Kidney tubule cell (primary cell): ENCODE measurements at regions not wholly inside any gene's neighbourhood (a gene's known extent, or its start where the extent isn't known, plus 50 kb on each side); places are given as distances from the start of the nearest gene placed in this dataset.
"Not testable (repeated sequence)": the region's sequence is repeated elsewhere in the genome, so short reads cannot be mapped to it uniquely, and the experiment has no call there.

Source experiments
- DNase-seq: peaks from one replicate; pipeline ENCODE4 v3.0.0-alpha.2; 2018; ENCODE audit warnings: low spot score

- no peak for DNase-seq
Measured at GRCh38 chr3:29141918-29142275, 139.0 kb upstream of the RBMS3 start.

GRCh38 chr3:29143151-29143550, 137.7 kb upstream of the RBMS3 start:
- no peak for DNase-seq

DNA sequence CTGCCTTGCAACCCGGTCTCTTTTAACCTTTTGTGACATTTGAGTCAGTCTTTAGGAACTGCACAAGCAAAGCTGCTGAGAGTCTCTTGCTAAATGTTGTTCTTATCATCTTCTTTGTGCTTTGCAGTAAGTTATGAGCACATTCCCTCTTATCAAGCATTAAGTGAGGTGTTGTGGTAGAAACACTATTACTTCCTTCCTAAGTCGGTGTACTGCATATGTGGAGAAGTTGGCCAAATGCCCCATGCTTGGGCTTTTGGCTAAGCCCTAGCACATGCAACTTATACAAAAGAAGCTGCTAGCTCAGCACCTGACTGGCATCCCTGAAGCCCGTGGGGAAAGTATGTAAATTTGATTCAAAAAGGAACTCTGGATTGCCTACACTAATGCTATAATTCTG, 136.5 kb upstream of the RBMS3 start:
- no peak for DNase-seq

DNA sequence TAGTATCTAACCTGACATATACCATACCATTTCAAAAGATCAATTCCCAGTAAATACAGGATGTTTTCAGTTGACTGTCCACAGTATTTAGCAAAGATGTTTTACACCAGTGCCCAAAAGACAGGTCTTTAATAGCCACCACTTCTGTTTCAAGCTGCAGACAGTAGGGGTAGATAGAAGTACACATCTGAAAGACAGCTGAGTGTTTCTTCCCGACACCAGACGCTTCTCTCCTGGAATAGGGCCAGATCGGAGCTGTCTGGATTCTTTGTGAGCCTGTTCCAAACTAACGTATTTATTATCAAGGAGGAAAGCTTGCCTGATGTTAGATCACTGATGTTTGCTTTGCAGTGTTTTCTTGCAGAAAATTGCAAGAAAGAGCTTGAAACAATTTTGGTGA, 136.1 kb upstream of the RBMS3 start:
- peak; percentile 37 for DNase-seq

DNA sequence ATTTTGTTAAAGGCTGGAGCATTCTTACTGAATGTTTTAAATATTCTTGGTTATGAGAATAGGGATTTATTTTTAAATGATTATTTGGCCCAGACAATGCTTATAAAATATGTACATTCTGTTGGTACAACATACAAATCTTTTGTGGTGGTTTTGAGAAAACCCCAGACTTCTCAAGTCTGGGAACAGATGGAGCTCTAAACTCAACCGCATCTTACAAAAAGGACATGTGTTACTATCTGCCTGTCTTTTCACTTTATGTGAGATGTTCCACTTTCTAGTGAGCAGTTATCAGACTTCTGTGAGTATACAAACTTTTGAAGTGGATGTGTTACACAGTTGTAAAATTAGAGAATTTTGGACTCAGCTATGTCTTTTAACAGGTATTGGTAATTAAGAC, 135.5 kb upstream of the RBMS3 start:
- DNase-seq: no peak

- peak; percentile 22 for DNase-seq
Measured at GRCh38 chr3:29152379-29152778, 128.5 kb upstream of the RBMS3 start.

DNA sequence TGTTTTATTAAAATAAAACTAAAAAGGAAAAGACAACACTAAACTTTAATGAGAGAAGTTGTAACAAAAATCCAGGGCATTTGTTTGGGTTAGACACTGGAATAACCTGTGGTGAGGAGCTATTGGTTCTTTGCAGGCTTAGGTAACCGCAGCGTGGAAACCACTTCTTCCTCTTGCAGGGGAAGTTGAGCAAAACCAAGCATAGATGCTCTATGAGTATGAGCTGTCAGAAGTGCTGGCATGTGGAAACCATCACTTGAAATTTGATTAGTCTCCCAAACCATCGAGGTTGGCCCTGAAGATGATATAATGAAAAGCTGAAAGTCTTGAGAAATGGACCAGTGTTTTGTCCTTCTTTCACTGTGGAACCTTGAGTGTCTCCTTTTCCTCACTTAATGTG, 127.1 kb upstream of the RBMS3 start:
- DNase-seq: peak; percentile 50

- DNase-seq: no peak
Measured at GRCh38 chr3:29156086-29156715, 124.7 kb upstream of the RBMS3 start.

DNA sequence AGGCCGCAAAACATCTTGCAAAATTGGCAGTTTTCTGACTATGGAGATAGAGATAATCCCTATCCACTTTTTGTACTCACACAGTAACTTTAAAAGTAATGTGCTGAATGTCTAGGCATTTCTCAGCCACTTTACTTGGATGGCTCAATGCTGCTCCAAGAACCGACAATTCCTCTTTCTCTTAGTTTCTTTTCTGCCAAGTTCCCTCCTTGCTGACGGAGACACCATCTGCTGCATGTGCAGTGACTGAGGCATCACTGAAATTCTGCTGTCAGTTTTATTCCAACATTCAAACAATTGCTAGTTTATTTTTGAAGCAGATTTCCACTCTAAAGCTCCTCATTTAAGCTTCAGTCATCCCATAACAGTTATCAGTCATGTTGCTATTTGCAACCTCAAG, 116.0 kb upstream of the RBMS3 start:
- no peak for DNase-seq

GRCh38 chr3:29167180-29167579, 113.7 kb upstream of the RBMS3 start:
- DNase-seq: no peak

GRCh38 chr3:29168081-29168480, 112.8 kb upstream of the RBMS3 start:
- DNase-seq: no peak

- no peak for DNase-seq
Measured at GRCh38 chr3:29168696-29169095, 112.2 kb upstream of the RBMS3 start.

- no peak for DNase-seq
Measured at GRCh38 chr3:29169451-29169850, 111.4 kb upstream of the RBMS3 start.

GRCh38 chr3:29171043-29171990, 109.6 kb upstream of the RBMS3 start:
- peak; percentile 30 for DNase-seq

GRCh38 chr3:29176501-29176900, 104.4 kb upstream of the RBMS3 start:
- no peak for DNase-seq

GRCh38 chr3:29178809-29179793, 101.8 kb upstream of the RBMS3 start:
- no peak for DNase-seq

DNA sequence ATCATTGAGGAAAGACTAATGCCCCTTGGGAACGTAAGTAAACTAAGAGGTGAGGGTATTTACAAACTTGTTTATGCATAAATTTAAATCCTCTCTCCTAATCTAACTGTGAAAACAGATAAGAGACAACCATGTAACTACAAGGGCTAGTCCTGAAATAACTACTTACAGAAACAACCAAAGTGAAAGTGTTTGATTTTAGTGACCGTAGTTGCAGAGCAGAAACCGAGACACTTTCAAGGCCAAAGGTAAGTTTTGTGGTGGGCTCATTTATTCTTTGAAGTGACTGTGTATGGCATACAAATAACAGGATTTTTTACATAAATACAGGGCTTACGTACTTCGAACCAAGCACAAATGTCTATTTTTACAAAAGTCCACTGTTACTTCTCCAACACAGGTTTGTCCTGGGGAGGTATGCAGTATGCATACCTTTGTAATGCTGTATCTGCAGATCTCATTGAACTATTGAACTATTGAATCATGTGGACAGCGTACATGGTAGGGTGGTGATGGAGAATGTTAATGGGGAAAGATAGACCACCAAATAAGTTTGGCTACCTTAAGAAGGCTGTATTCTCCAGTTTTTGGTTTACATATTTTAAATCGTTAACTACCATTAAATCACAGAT, 99.6 kb upstream of the RBMS3 start:
- DNase-seq: peak; percentile 35

DNA sequence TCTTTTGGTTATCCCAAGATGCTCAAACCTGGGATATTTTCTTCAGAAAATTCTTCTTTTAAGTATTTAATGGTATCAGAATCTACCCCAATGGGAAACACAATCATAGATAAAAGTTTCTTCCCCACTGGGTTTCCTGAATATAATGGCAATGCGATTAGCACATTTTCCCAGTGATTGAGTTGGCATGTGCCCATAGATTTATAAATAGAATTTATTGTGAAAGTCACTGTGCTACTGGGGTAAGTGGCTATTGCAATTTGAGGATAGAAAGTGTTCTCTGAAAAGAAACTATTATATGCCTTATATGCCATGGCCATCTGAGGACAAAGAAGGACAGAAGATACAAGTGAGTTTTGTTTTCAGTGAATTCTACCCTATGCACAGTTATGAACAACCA, 99.0 kb upstream of the RBMS3 start:
- DNase-seq: no peak

DNA sequence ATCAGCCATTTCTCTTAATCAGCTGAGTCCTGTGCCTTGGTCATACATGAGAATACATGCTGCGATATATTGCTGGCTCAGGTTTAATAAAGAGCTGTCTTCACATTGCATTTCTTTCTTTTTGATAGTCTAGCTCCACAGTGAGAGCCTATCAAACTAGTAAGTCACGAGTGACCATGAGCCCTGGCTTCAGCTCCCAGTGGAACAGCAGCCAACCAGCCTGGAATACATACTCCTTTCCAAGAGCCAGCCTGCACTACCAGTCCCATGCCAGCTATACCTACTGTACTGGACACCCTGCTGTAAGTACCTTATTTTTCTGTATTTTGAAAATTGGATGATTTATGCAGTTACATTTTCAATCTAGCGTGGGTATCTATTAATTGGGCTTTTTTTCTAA, 98.0 kb upstream of the RBMS3 start:
- DNase-seq: not testable (repeated sequence)

GRCh38 chr3:29183346-29184087, 97.4 kb upstream of the RBMS3 start:
- peak; percentile 35 for DNase-seq

GRCh38 chr3:29185706-29186105, 95.2 kb upstream of the RBMS3 start:
- DNase-seq: no peak
